ENCODE measurements at regions not wholly inside any gene's neighbourhood (a gene's known extent, or its start where the extent isn't known, plus 50 kb on each side); places are given as distances from the start of the nearest gene placed in this dataset.

DNA sequence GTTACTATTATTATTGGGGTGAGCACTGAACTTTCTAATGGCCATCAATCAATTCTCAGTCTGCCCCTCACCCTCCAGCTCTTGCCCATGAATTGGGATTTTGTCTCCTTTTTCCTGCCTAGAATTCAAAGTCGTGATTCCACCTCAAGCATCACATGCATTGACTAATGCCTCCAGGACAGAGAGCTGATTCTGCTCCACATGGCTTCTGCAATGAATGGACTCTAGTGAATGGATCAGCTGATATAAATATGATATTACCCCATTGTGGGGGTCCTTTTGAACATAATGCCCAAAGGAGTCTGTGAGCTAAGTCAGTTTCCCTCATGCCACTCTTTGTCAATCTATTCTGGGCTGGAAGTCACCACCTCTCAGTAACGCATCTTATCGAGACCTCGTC, 126.4 kb downstream of the OPN5 start:
- TF ChIP-seq CTCF (conservative IDR thresholded peaks at IDR 0.05; ENCODE audit: low read depth, low read length) = no peak
- no peak for TF ChIP-seq EZH2phosphoT487 (IDR thresholded peaks at IDR 0.05; ENCODE audit: borderline replicate concordance, low read length)
- no peak for TF ChIP-seq EZH2 (IDR thresholded peaks at IDR 0.05; ENCODE audit: low read length, unreplicated experiment)

Data from PC-3 (cell line).